Retinal pigment epithelial cell (primary cell): ENCODE measurements at regions not wholly inside any gene's neighbourhood (a gene's known extent, or its start where the extent isn't known, plus 50 kb on each side); places are given as distances from the start of the nearest gene placed in this dataset.

ENCODE experiments used
- DNase-seq: peaks from one replicate; pipeline ENCODE4 v3.0.0-alpha.2; 2010; ENCODE audit warnings: low read depth
- H3K4me3 ChIP-seq: 2 replicates; pipeline ENCODE4 v1.5.1; 2011; ENCODE audit warnings: mild to moderate bottlenecking, low read length, control low read depth, moderate library complexity
- TF ChIP-seq, protein P1 (sequence below): conservative IDR thresholded peaks from 2 replicates; pipeline ENCODE4 v1.5.1; 2011; ENCODE audit warnings: low read depth, low read length, control low read depth, inconsistent platforms

DNA sequence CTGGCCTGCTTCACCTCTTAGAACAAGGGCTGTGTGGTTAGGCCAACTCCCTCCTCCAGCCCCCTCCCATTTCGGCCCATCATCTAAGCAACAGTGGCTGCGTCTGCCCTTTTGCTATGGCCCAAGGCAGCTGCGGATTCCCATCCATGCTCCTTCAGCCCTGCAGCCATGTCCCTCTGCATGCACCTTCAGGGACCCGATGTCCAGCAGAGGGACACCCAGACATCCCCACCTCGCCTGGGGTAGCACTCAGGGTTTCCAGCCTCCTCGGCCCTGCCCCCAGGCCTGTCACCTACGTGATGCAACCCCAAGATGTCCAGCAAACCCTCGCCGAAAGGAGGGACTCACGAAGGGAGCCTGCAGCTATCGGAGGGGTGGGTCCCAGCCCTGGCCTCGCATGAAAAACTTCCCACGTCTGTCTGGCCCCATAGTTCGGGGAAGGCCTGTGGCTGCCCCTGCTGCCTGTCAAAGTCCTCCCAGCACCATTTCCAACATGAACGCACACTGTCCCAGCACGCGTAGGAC, 194.4 kb downstream of the CTTN start:
- no peak overlapping the region for H3K4me3 ChIP-seq
- DNase-seq = no peak
- TF ChIP-seq, protein P1, sequence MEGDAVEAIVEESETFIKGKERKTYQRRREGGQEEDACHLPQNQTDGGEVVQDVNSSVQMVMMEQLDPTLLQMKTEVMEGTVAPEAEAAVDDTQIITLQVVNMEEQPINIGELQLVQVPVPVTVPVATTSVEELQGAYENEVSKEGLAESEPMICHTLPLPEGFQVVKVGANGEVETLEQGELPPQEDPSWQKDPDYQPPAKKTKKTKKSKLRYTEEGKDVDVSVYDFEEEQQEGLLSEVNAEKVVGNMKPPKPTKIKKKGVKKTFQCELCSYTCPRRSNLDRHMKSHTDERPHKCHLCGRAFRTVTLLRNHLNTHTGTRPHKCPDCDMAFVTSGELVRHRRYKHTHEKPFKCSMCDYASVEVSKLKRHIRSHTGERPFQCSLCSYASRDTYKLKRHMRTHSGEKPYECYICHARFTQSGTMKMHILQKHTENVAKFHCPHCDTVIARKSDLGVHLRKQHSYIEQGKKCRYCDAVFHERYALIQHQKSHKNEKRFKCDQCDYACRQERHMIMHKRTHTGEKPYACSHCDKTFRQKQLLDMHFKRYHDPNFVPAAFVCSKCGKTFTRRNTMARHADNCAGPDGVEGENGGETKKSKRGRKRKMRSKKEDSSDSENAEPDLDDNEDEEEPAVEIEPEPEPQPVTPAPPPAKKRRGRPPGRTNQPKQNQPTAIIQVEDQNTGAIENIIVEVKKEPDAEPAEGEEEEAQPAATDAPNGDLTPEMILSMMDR = no peak

GRCh38 chr11:70593446-70593983, 195.2 kb downstream of the CTTN start:
- no peak overlapping the region for H3K4me3 ChIP-seq
- TF ChIP-seq, protein P1 = no peak
- DNase-seq = no peak

- no peak for DNase-seq
- no peak overlapping the region for H3K4me3 ChIP-seq
- TF ChIP-seq, protein P1 = no peak
These were observed 195.7 kb downstream of the CTTN start for GRCh38 chr11:70594031-70594430.

GRCh38 chr11:70594606-70595005, 196.3 kb downstream of the CTTN start:
- no peak for DNase-seq
- TF ChIP-seq, protein P1 = no peak
- H3K4me3 ChIP-seq = no peak overlapping the region

GRCh38 chr11:70595016-70595415, 196.7 kb downstream of the CTTN start:
- H3K4me3 ChIP-seq = no peak overlapping the region
- TF ChIP-seq, protein P1 = no peak
- no peak for DNase-seq

DNA sequence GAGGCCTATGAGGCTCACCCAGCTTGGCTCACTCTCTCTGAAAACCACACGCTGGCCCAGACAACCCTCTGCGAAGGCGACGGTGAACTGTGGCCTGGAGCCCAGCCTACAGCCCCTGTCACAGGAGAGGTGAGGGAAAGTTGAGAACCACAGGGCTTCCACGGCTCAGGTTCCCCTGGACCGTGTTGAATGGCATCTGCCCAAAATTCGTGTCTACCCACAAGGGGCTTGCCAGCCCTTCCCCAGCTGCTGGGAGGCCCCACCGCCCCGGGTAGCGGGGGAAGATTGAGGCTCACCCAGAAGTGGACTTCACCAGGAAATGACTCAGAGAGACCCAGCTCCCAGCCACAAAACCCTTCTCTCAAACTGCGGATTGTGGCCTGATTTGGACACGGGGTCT, 197.1 kb downstream of the CTTN start:
- H3K4me3 ChIP-seq = no peak overlapping the region
- DNase-seq = no peak
- TF ChIP-seq, protein P1 = no peak

- TF ChIP-seq, protein P1 = no peak
- no peak overlapping the region for H3K4me3 ChIP-seq
- DNase-seq = no peak
These were observed 197.8 kb downstream of the CTTN start for GRCh38 chr11:70596091-70596490.
